Body of pancreas (tissue), 4 donors: ENCODE measurements at regions not wholly inside any gene's neighbourhood (a gene's known extent, or its start where the extent isn't known, plus 50 kb on each side); places are given as distances from the start of the nearest gene placed in this dataset.

ENCODE experiments used
- CTCF ChIP-seq, 7 experiments: fragments of 450-650 bp in 4 of 7; fragments of 200-600 bp in 3 of 7; sonication (generic) in 3 of 7; IDR thresholded peaks; one replicate each; pipeline ENCODE4 v1.5.1; 2016 to 2019; ENCODE audit warnings: antibody characterized with exemption in 7 of 7
- POLR2A ChIP-seq, 3 donors: fragments of 450-650 bp; IDR thresholded peaks; one replicate each; pipeline ENCODE4 v1.6.1; 2016; ENCODE audit warnings: antibody characterized with exemption in 3 of 3, mild to moderate bottlenecking in 2 of 3

DNA sequence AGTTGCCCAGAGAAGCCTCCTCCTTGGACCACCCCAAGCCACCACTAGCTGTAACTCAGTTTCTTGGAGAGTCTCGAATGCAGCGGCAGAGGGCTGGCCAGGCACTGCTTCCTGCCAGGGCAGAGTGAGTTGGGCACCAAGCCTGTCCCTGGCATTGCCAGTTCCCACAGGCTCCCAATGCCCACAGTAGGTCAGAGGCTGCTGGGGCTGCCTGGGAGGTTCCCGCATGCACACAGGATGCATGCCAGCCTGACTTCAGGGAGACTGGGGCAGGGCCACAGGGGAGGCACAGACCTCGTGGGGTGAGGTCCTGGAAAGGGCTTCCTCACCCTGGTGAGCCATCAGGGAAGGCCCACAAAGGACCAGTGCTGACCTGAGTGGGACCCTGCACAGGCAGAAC is 152.8 kb downstream of the ZNF248 start:
- no peak for TF ChIP-seq CTCF (IDR thresholded peaks at IDR 0.05)
- TF ChIP-seq POLR2A (IDR thresholded peaks at IDR 0.05): no peak
